ENCODE measurements at regions not wholly inside any gene's neighbourhood (a gene's known extent, or its start where the extent isn't known, plus 50 kb on each side); places are given as distances from the start of the nearest gene placed in this dataset.

GRCh38 chr6:91042656-91043055 lies 455.8 kb upstream of the MAP3K7 start:
- TF ChIP-seq GATA3 (IDR thresholded peaks at IDR 0.05; ENCODE audit: low read depth, low read length) (no peak), GATA2 (IDR thresholded peaks at IDR 0.05; ENCODE audit: low read depth, low read length) (no peak)
